Duodenal mucosa (tissue), 2 donors: ENCODE measurements at regions not wholly inside any gene's neighbourhood (a gene's known extent, or its start where the extent isn't known, plus 50 kb on each side); places are given as distances from the start of the nearest gene placed in this dataset.

Source experiments
- H3K27ac ChIP-seq: one replicate; pipeline ENCODE4 v1.7.0; 2013; ENCODE audit warnings: low read depth, low read length
- H3K27me3 ChIP-seq, 2 donors: one replicate each; pipeline ENCODE4 v1.7.0; 2013; ENCODE audit warnings: low read length in 2 of 2, control low read depth in 1 of 2; ENCODE audit not compliant: insufficient read depth in 2 of 2, control insufficient read depth in 1 of 2
- H3K36me3 ChIP-seq, 2 donors: one replicate each; pipeline ENCODE4 v1.7.0; 2013; ENCODE audit warnings: low read length in 2 of 2, control low read depth in 1 of 2; ENCODE audit not compliant: insufficient read depth in 2 of 2, control insufficient read depth in 1 of 2
- H3K4me1 ChIP-seq, 2 donors: one replicate each; pipeline ENCODE4 v1.7.0; 2013; ENCODE audit warnings: low read length in 2 of 2, control low read depth in 1 of 2; ENCODE audit not compliant: insufficient read depth in 2 of 2, control insufficient read depth in 1 of 2
- H3K4me3 ChIP-seq, 2 donors: one replicate each; pipeline ENCODE4 v1.7.0; 2013; ENCODE audit warnings: low read length in 2 of 2, low read depth in 1 of 2
- H3K9ac ChIP-seq, 2 donors: one replicate each; pipeline ENCODE4 v1.7.0; 2013; ENCODE audit warnings: low read length in 2 of 2, low read depth in 1 of 2
- H3K9me3 ChIP-seq, 2 donors: one replicate each; pipeline ENCODE4 v1.7.0; 2013; ENCODE audit warnings: low read length in 2 of 2, control low read depth in 1 of 2; ENCODE audit not compliant: control insufficient read depth in 1 of 2

DNA sequence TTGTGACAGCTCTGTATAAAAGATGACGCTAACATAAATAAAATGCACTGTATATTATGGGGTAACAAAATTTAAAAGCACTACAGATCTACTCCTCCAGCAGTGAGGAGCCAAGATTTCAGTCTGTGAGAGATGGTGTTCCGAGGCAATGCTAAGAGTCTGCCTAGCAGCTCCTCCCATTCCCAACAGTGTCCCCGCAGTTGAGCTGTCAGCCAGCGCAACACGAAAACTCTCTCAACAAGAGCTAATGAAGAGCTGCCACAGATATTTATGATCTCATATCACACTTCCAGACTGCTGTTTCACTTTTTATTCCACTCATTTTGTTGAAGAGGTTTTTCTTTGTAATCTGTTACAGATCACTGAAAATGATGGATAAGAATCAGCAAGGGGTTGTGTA lies 53.9 kb upstream of the ESRRG start:
- H3K4me1 ChIP-seq: no peaks in the 10 kb centered on the region
- no peaks in the 10 kb centered on the region for H3K9me3 ChIP-seq
- H3K27me3 ChIP-seq: no peaks in the 10 kb centered on the region
- H3K27ac ChIP-seq: no peak overlapping the region
- H3K4me3 ChIP-seq: no peak overlapping the region
- no peaks in the 10 kb centered on the region for H3K36me3 ChIP-seq
- no peak overlapping the region for H3K9ac ChIP-seq
